ENCODE measurements at regions not wholly inside any gene's neighbourhood (a gene's known extent, or its start where the extent isn't known, plus 50 kb on each side); places are given as distances from the start of the nearest gene placed in this dataset.
"Not testable (repeated sequence)": the region's sequence is repeated elsewhere in the genome, so short reads cannot be mapped to it uniquely, and the experiment has no call there.

- not testable (repeated sequence) for H3K4me1 ChIP-seq (ENCODE audit: insufficient read depth, low read length); H3K36me3 ChIP-seq (ENCODE audit: insufficient read depth, low read length); H3K27me3 ChIP-seq (ENCODE audit: insufficient read depth, low read length); H3K4me3 ChIP-seq (ENCODE audit: low read length); H2AFZ ChIP-seq (ENCODE audit: low read depth, low read length); H3K9me3 ChIP-seq (ENCODE audit: low read length)
Measured at GRCh38 chr9:40884902-40885490, 243.5 kb downstream of the FOXD4L6 start.

GRCh38 chr9:40884072-40884901 is 244.2 kb downstream of the FOXD4L6 start:
- Histone ChIP-seq H3K36me3 (ENCODE audit: insufficient read depth, low read length) (no peaks in the 10 kb centered on the region), H3K9me3 (ENCODE audit: low read length) (peaks cover 3% of the 10 kb centered on the region), H3K4me3 (ENCODE audit: low read length) (no peak overlapping the region), H3K27me3 (ENCODE audit: insufficient read depth, low read length) (no peaks in the 10 kb centered on the region), H2AFZ (ENCODE audit: low read depth, low read length) (no peak overlapping the region), H3K4me1 (ENCODE audit: insufficient read depth, low read length) (no peaks in the 10 kb centered on the region)

- H2AFZ ChIP-seq (ENCODE audit: low read depth, low read length); H3K36me3 ChIP-seq (ENCODE audit: insufficient read depth, low read length); H3K4me3 ChIP-seq (ENCODE audit: low read length); H3K4me1 ChIP-seq (ENCODE audit: insufficient read depth, low read length); H3K27me3 ChIP-seq (ENCODE audit: insufficient read depth, low read length); H3K9me3 ChIP-seq (ENCODE audit: low read length): not testable (repeated sequence)
Measured at GRCh38 chr9:40883423-40884071, 244.9 kb downstream of the FOXD4L6 start.

DNA sequence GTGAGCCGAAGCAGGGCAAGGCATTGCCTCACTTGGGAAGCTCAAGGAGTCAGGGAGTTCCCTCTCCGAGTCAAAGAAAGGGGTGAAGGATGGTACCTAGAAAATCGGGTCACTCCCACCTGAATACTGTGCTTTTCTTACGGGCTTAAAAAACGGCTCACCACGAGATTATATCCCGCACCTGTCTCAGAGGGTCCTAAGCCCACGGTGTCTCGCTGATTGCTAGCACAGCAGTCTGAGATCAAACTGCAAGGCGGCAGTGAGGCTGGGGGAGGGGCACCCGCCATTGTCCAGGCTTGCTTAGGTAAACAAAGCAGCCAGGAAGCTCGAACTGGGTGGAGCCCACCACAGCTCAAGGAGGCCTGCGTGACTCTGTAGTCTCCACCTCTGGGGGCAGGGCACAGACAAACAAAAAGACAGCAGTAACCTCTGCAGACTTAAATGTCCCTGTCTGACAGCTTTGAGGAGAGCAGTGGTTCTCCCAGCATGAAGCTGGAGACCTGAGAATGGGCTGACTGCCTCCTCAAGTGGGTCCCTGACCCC is 254.7 kb downstream of the FOXD4L6 start:
- not testable (repeated sequence) for H2AFZ ChIP-seq (ENCODE audit: low read depth, low read length); H3K4me3 ChIP-seq (ENCODE audit: low read length); H3K36me3 ChIP-seq (ENCODE audit: insufficient read depth, low read length); H3K4me1 ChIP-seq (ENCODE audit: insufficient read depth, low read length); H3K9me3 ChIP-seq (ENCODE audit: low read length); H3K27me3 ChIP-seq (ENCODE audit: insufficient read depth, low read length)

- not testable (repeated sequence) for H3K27me3 ChIP-seq (ENCODE audit: insufficient read depth, low read length); H3K9me3 ChIP-seq (ENCODE audit: low read length); H3K36me3 ChIP-seq (ENCODE audit: insufficient read depth, low read length)
Measured at GRCh38 chr9:40868437-40868836, 260.0 kb downstream of the FOXD4L6 start.

More at GRCh38 chr9:40868437-40868836, 260.0 kb downstream of the FOXD4L6 start:
- H2AFZ ChIP-seq (ENCODE audit: low read depth, low read length); H3K4me1 ChIP-seq (ENCODE audit: insufficient read depth, low read length); H3K4me3 ChIP-seq (ENCODE audit: low read length): not testable (repeated sequence)

Measured in neuron (in vitro differentiated cells).